Thoracic aorta (tissue), 2 donors: ENCODE measurements at regions not wholly inside any gene's neighbourhood (a gene's known extent, or its start where the extent isn't known, plus 50 kb on each side); places are given as distances from the start of the nearest gene placed in this dataset.

Experiments
- ATAC-seq: fragments of 150-250 bp; one replicate; pipeline ENCODE4 v1.8.0; 2017; ENCODE audit warnings: low read depth; ENCODE audit not compliant: insufficient number of reproducible peaks, low FRiP score
- DNase-seq: peaks from one replicate; pipeline ENCODE4 v3.0.0-alpha.2; 2020; ENCODE audit warnings: low spot score
- H3K27ac ChIP-seq, 2 donors: fragments of 200-600 bp; sonication (generic); 1 replicate in 1 of 2; 2 replicates in 1 of 2; pipeline ENCODE4 v1.5.1; 2016; ENCODE audit warnings: mild to moderate bottlenecking in 2 of 2, moderate library complexity in 2 of 2
- H3K27me3 ChIP-seq: fragments of 200-600 bp; sonication (generic); replicated peaks from 2 replicates; pipeline ENCODE4 v1.6.0; 2016; ENCODE audit warnings: mild to moderate bottlenecking; ENCODE audit not compliant: insufficient read depth
- H3K36me3 ChIP-seq: fragments of 200-600 bp; sonication (generic); one replicate; pipeline ENCODE4 v1.5.1; 2016
- H3K4me1 ChIP-seq, 2 donors: fragments of 200-600 bp; sonication (generic); 1 replicate in 1 of 2; 2 replicates in 1 of 2; pipeline versions ENCODE4 v1.5.1 to v1.6.0; 2016; ENCODE audit warnings: low read depth in 2 of 2, mild to moderate bottlenecking in 1 of 2; ENCODE audit not compliant: control insufficient read depth in 1 of 2
- H3K4me3 ChIP-seq: fragments of 200-600 bp; sonication (generic); 2 replicates; pipeline ENCODE4 v1.5.1; 2016; ENCODE audit warnings: mild to moderate bottlenecking
- H3K9me3 ChIP-seq: fragments of 200-600 bp; sonication (generic); 2 replicates; pipeline ENCODE4 v1.5.1; 2016
- CTCF ChIP-seq: fragments of 200-600 bp; sonication (generic); IDR thresholded peaks from one replicate; pipeline ENCODE4 v1.5.1; 2019; ENCODE audit warnings: antibody characterized with exemption

- Histone ChIP-seq H3K27ac (no peak overlapping the region), H3K9me3 (peaks cover 7% of the 10 kb centered on the region), H3K36me3 (no peaks in the 10 kb centered on the region), H3K27me3 (no peaks in the 10 kb centered on the region), H3K4me3 (no peak overlapping the region), H3K4me1 (no peaks in the 10 kb centered on the region)
- no peak for TF ChIP-seq CTCF
- DNase-seq: no peak
- no peak for ATAC-seq
These were observed 67.3 kb upstream of the SPRY2 start for GRCh38 chr13:80408270-80408669.

- no peak for TF ChIP-seq CTCF
- DNase-seq (no peak), ATAC-seq (no peak)
- Histone ChIP-seq H3K9me3 (peaks cover 7% of the 10 kb centered on the region), H3K36me3 (no peaks in the 10 kb centered on the region), H3K4me1 (peaks cover 0 to 4% of the 10 kb centered on the region in 2 donors), H3K27me3 (no peaks in the 10 kb centered on the region), H3K27ac (no peak overlapping the region), H3K4me3 (no peak overlapping the region)
These were observed 60.0 kb upstream of the SPRY2 start for GRCh38 chr13:80400865-80401426.

GRCh38 chr13:80400164-80400864 lies 59.4 kb upstream of the SPRY2 start:
- TF ChIP-seq CTCF: no peak
- Histone ChIP-seq H3K27me3 (no peaks in the 10 kb centered on the region), H3K4me1 (peaks cover 0 to 4% of the 10 kb centered on the region in 2 donors), H3K9me3 (peaks cover 7% of the 10 kb centered on the region), H3K27ac (no peak overlapping the region), H3K4me3 (no peak overlapping the region), H3K36me3 (no peaks in the 10 kb centered on the region)
- DNase-seq: no peak
- no peak for ATAC-seq

GRCh38 chr13:80399340-80400163 lies 58.6 kb upstream of the SPRY2 start:
- Histone ChIP-seq H3K27me3 (no peaks in the 10 kb centered on the region), H3K27ac (no peak overlapping the region), H3K36me3 (no peaks in the 10 kb centered on the region), H3K4me3 (no peak overlapping the region), H3K4me1 (peaks cover 0 to 4% of the 10 kb centered on the region in 2 donors), H3K9me3 (peaks cover 3% of the 10 kb centered on the region)
- no peak for TF ChIP-seq CTCF
- ATAC-seq (no peak), DNase-seq (no peak)
